ENCODE measurements at regions not wholly inside any gene's neighbourhood (a gene's known extent, or its start where the extent isn't known, plus 50 kb on each side); places are given as distances from the start of the nearest gene placed in this dataset.

GRCh38 chr5:56456002-56456401 is 222.9 kb upstream of the ANKRD55 start:
- TF ChIP-seq ZFP36 (IDR thresholded peaks at IDR 0.05; ENCODE audit: low read depth, low read length, partially characterized antibody) (no peak), FOXK1 (CRISPR knock-in tag; IDR thresholded peaks at IDR 0.05; ENCODE audit: borderline replicate concordance) (no peak), JUNB (CRISPR knock-in tag; conservative IDR thresholded peaks at IDR 0.05) (no peak), TAF1 (IDR thresholded peaks at IDR 0.05; ENCODE audit: control insufficient read depth, extremely low read depth, insufficient read depth, low read length, severe bottlenecking) (no peak), GABPB1 (CRISPR knock-in tag; IDR thresholded peaks at IDR 0.05) (no peak), RAD21 (CRISPR knock-in tag; conservative IDR thresholded peaks at IDR 0.05 in 1 of 2, IDR thresholded peaks at IDR 0.05 in 1 of 2) (no peak), HES1 (IDR thresholded peaks at IDR 0.05; ENCODE audit: low read depth) (no peak), SMAD1 (IDR thresholded peaks at IDR 0.05; ENCODE audit: low read depth, low read length, partially characterized antibody) (no peak), SP2 (IDR thresholded peaks at IDR 0.05; ENCODE audit: extremely low read depth, low read depth, low read length, poor library complexity, severe bottlenecking) (no peak)
- TF ChIP-seq, protein P1, sequence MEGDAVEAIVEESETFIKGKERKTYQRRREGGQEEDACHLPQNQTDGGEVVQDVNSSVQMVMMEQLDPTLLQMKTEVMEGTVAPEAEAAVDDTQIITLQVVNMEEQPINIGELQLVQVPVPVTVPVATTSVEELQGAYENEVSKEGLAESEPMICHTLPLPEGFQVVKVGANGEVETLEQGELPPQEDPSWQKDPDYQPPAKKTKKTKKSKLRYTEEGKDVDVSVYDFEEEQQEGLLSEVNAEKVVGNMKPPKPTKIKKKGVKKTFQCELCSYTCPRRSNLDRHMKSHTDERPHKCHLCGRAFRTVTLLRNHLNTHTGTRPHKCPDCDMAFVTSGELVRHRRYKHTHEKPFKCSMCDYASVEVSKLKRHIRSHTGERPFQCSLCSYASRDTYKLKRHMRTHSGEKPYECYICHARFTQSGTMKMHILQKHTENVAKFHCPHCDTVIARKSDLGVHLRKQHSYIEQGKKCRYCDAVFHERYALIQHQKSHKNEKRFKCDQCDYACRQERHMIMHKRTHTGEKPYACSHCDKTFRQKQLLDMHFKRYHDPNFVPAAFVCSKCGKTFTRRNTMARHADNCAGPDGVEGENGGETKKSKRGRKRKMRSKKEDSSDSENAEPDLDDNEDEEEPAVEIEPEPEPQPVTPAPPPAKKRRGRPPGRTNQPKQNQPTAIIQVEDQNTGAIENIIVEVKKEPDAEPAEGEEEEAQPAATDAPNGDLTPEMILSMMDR (IDR thresholded peaks at IDR 0.05 in 2 of 3, conservative IDR thresholded peaks at IDR 0.05 in 1 of 3; ENCODE audit: insufficient read depth in 2 of 3, low read depth in 1 of 3, low read length in 3 of 3), result no peak
- TF ChIP-seq, protein P2, sequence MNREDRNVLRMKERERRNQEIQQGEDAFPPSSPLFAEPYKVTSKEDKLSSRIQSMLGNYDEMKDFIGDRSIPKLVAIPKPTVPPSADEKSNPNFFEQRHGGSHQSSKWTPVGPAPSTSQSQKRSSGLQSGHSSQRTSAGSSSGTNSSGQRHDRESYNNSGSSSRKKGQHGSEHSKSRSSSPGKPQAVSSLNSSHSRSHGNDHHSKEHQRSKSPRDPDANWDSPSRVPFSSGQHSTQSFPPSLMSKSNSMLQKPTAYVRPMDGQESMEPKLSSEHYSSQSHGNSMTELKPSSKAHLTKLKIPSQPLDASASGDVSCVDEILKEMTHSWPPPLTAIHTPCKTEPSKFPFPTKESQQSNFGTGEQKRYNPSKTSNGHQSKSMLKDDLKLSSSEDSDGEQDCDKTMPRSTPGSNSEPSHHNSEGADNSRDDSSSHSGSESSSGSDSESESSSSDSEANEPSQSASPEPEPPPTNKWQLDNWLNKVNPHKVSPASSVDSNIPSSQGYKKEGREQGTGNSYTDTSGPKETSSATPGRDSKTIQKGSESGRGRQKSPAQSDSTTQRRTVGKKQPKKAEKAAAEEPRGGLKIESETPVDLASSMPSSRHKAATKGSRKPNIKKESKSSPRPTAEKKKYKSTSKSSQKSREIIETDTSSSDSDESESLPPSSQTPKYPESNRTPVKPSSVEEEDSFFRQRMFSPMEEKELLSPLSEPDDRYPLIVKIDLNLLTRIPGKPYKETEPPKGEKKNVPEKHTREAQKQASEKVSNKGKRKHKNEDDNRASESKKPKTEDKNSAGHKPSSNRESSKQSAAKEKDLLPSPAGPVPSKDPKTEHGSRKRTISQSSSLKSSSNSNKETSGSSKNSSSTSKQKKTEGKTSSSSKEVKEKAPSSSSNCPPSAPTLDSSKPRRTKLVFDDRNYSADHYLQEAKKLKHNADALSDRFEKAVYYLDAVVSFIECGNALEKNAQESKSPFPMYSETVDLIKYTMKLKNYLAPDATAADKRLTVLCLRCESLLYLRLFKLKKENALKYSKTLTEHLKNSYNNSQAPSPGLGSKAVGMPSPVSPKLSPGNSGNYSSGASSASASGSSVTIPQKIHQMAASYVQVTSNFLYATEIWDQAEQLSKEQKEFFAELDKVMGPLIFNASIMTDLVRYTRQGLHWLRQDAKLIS (CRISPR knock-in tag; IDR thresholded peaks at IDR 0.05), result no peak
- TF ChIP-seq, protein P3, sequence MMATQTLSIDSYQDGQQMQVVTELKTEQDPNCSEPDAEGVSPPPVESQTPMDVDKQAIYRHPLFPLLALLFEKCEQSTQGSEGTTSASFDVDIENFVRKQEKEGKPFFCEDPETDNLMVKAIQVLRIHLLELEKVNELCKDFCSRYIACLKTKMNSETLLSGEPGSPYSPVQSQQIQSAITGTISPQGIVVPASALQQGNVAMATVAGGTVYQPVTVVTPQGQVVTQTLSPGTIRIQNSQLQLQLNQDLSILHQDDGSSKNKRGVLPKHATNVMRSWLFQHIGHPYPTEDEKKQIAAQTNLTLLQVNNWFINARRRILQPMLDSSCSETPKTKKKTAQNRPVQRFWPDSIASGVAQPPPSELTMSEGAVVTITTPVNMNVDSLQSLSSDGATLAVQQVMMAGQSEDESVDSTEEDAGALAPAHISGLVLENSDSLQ (IDR thresholded peaks at IDR 0.05), result no peak
- TF ChIP-seq, protein P4, sequence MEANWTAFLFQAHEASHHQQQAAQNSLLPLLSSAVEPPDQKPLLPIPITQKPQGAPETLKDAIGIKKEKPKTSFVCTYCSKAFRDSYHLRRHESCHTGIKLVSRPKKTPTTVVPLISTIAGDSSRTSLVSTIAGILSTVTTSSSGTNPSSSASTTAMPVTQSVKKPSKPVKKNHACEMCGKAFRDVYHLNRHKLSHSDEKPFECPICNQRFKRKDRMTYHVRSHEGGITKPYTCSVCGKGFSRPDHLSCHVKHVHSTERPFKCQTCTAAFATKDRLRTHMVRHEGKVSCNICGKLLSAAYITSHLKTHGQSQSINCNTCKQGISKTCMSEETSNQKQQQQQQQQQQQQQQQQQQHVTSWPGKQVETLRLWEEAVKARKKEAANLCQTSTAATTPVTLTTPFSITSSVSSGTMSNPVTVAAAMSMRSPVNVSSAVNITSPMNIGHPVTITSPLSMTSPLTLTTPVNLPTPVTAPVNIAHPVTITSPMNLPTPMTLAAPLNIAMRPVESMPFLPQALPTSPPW (CRISPR knock-in tag; IDR thresholded peaks at IDR 0.05), result no peak

Measured in K562 (cell line).